Endothelial cell of umbilical vein (primary cell): ENCODE measurements at regions not wholly inside any gene's neighbourhood (a gene's known extent, or its start where the extent isn't known, plus 50 kb on each side); places are given as distances from the start of the nearest gene placed in this dataset.

ENCODE experiments used
- CTCF ChIP-seq, 2 donors: IDR thresholded peaks; 1 replicate in 1 of 2; 2 replicates in 1 of 2; pipeline ENCODE4 v1.5.1; 2011; ENCODE audit warnings: low read length in 2 of 2, mild to moderate bottlenecking in 2 of 2, moderate library complexity in 2 of 2, control low read depth in 1 of 2, inconsistent platforms in 1 of 2, low read depth in 1 of 2; ENCODE audit not compliant: insufficient read depth in 1 of 2; ENCODE audit errors: extremely low read depth in 1 of 2
- EZH2 ChIP-seq: IDR thresholded peaks from 2 replicates; pipeline ENCODE4 v1.6.1; 2012; ENCODE audit warnings: borderline replicate concordance, low read depth, mild to moderate bottlenecking, moderate library complexity, low read length, inconsistent platforms; ENCODE audit not compliant: severe bottlenecking
- FOS ChIP-seq: IDR thresholded peaks from 2 replicates; pipeline ENCODE4 v1.6.1; 2011; ENCODE audit warnings: mild to moderate bottlenecking, low read length, moderate library complexity, borderline replicate concordance; ENCODE audit not compliant: insufficient read depth
- GATA2 ChIP-seq: IDR thresholded peaks from 2 replicates; pipeline ENCODE4 v1.7.0; 2011; ENCODE audit warnings: low read depth, mild to moderate bottlenecking, moderate library complexity, mixed read lengths, low read length; ENCODE audit not compliant: insufficient read length, insufficient read depth
- JUN ChIP-seq: IDR thresholded peaks from 2 replicates; pipeline ENCODE4 v1.6.1; 2011; ENCODE audit warnings: borderline replicate concordance, low read depth; ENCODE audit not compliant: insufficient read length, insufficient read depth
- MAX ChIP-seq: IDR thresholded peaks from 2 replicates; pipeline ENCODE4 v1.6.1; 2011; ENCODE audit not compliant: insufficient read depth, insufficient read length
- MYC ChIP-seq: IDR thresholded peaks from one replicate; pipeline ENCODE4 v1.6.1; 2011; ENCODE audit warnings: mild to moderate bottlenecking, low read depth, low read length
- POLR2A ChIP-seq: IDR thresholded peaks from 2 replicates; pipeline ENCODE4 v1.6.1; 2012; ENCODE audit warnings: low read depth, mild to moderate bottlenecking, control low read depth, low read length
- POLR2AphosphoS5 ChIP-seq: IDR thresholded peaks from 2 replicates; pipeline ENCODE4 v1.6.1; 2012; ENCODE audit warnings: low read depth, mild to moderate bottlenecking, control low read depth, low read length, moderate library complexity; ENCODE audit not compliant: insufficient read depth

GRCh38 chr2:145657265-145657664 is 1137.3 kb upstream of the ZEB2 start:
- TF ChIP-seq CTCF (IDR thresholded peaks at IDR 0.05; ENCODE audit: extremely low read depth in 1 of 2, insufficient read depth in 1 of 2, low read depth in 1 of 2, low read length in 2 of 2), result no peak
- TF ChIP-seq POLR2AphosphoS5, result no peak
- no peak for TF ChIP-seq EZH2
- TF ChIP-seq MAX, result no peak
- no peak for TF ChIP-seq POLR2A
- no peak for TF ChIP-seq JUN
- TF ChIP-seq FOS, result no peak
- TF ChIP-seq MYC, result no peak
- TF ChIP-seq GATA2, result no peak
